ENCODE measurements at regions not wholly inside any gene's neighbourhood (a gene's known extent, or its start where the extent isn't known, plus 50 kb on each side); places are given as distances from the start of the nearest gene placed in this dataset.

- no peaks in the 10 kb centered on the region for H3K27me3 ChIP-seq
- H3K9me3 ChIP-seq = no peaks in the 10 kb centered on the region; the same call in 1 of the 2 replicates
- H3K4me1 ChIP-seq = peaks cover 21% of the 10 kb centered on the region
- peak; percentile 96 for DNase-seq
- H3K36me3 ChIP-seq = no peaks in the 10 kb centered on the region
- no peak for TF ChIP-seq CTCF (IDR thresholded peaks at IDR 0.05; ENCODE audit: low read depth, low read length)
- no peak overlapping the region for H3K4me3 ChIP-seq (ENCODE audit: low read depth, low read length)
These were observed 350.2 kb downstream of the CYRIA start for GRCh38 chr2:16315458-16315835.

GRCh38 chr2:16314691-16315457, 350.8 kb downstream of the CYRIA start:
- Histone ChIP-seq H3K4me1 (peaks cover 18% of the 10 kb centered on the region), H3K27me3 (no peaks in the 10 kb centered on the region), H3K4me3 (ENCODE audit: low read depth, low read length) (no peak overlapping the region), H3K9me3 (no peaks in the 10 kb centered on the region; the same call in 1 of the 2 replicates), H3K36me3 (no peaks in the 10 kb centered on the region)
- DNase-seq = peak; percentile 99
- no peak for TF ChIP-seq CTCF (IDR thresholded peaks at IDR 0.05; ENCODE audit: low read depth, low read length)

- peaks cover 9% of the 10 kb centered on the region for H3K4me1 ChIP-seq
- TF ChIP-seq CTCF (IDR thresholded peaks at IDR 0.05; ENCODE audit: low read depth, low read length) = no peak
- no peaks in the 10 kb centered on the region; the same call in 1 of the 2 replicates for H3K9me3 ChIP-seq
- H3K27me3 ChIP-seq = no peaks in the 10 kb centered on the region
- no peaks in the 10 kb centered on the region for H3K36me3 ChIP-seq
- peak; percentile 94 for DNase-seq
- no peak overlapping the region for H3K4me3 ChIP-seq (ENCODE audit: low read depth, low read length)
These were observed 351.6 kb downstream of the CYRIA start for GRCh38 chr2:16314001-16314400.

GRCh38 chr2:16313235-16313975, 352.2 kb downstream of the CYRIA start:
- Histone ChIP-seq H3K27me3 (no peaks in the 10 kb centered on the region), H3K9me3 (peaks cover 3% of the 10 kb centered on the region), H3K4me1 (peaks cover 5% of the 10 kb centered on the region), H3K4me3 (ENCODE audit: low read depth, low read length) (no peak overlapping the region), H3K36me3 (no peaks in the 10 kb centered on the region)
- DNase-seq = peak; percentile 98
- no peak for TF ChIP-seq CTCF (IDR thresholded peaks at IDR 0.05; ENCODE audit: low read depth, low read length)

- peak; percentile 97 for DNase-seq
- H3K4me3 ChIP-seq (ENCODE audit: low read depth, low read length) = no peak overlapping the region
- peaks cover 8% of the 10 kb centered on the region for H3K9me3 ChIP-seq
- no peak for TF ChIP-seq CTCF (IDR thresholded peaks at IDR 0.05; ENCODE audit: low read depth, low read length)
- peaks cover 5% of the 10 kb centered on the region for H3K4me1 ChIP-seq
- H3K36me3 ChIP-seq = no peaks in the 10 kb centered on the region
- no peaks in the 10 kb centered on the region for H3K27me3 ChIP-seq
These were observed 352.9 kb downstream of the CYRIA start for GRCh38 chr2:16312771-16313170.
